ENCODE measurements at regions not wholly inside any gene's neighbourhood (a gene's known extent, or its start where the extent isn't known, plus 50 kb on each side); places are given as distances from the start of the nearest gene placed in this dataset.
"Not testable (repeated sequence)": the region's sequence is repeated elsewhere in the genome, so short reads cannot be mapped to it uniquely, and the experiment has no call there.

DNA sequence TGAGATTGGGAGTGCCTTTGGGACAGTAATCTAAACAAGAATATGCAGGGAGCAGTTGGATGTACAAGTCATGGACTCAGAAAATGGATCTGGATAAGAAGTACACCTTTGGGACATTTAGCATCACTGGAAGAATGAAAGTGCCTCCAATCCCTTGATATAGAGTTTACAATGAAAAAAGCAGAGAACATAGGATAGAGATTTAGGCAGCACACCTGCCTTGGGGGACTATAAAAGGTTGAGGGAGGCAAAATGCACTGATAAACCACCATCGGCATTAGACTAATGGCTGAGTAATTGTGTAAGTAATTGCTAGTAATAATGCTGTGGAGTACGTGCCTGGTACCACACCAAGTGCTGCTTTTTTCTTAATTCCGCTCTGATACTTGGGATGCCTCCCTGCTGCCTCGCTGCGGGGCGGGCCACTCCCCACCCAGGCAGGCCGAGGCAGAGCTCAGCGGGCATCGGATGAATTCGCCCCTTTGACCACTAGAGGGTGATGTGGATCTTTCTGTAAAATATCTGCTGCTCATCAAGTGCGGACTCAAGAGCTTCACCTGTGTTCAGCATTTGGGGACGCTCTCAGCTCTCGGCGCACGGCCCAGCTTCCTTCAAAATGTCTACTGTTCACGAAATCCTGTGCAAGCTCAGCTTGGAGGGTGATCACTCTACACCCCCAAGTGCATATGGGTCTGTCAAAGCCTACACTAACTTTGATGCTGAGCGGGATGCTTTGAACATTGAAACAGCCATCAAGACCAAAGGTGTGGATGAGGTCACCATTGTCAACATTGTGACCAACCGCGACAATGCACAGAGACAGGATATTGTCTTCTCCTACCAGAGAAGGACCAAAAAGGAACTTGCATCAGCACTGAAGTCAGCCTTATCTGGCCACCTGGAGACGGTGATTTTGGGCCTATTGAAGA, 99.9 kb downstream of the ANKRD18B start:
- H3K4me3 ChIP-seq (ENCODE audit: control insufficient read depth, low read depth, low read length), result no peak overlapping the region

DNA sequence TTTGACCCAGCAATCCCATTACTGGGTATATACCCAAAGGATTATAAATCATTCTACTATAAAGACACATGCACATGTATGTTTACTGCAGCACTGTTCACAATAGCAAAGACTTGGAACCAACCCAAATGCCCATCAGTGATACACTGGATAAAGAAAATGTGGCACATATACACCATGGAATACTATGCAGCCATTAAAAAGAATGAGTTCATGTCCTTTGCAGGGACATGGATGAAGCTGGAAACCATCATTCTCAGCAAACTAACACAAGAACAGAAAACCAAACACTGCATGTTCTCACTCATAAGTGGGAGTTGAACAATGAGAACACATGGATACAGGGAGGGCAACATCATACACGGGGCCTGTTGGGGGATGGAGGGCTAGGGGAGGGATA, 104.3 kb downstream of the ANKRD18B start:
- DNase-seq (ENCODE audit: low read depth); H3K4me3 ChIP-seq (ENCODE audit: control insufficient read depth, low read depth, low read length): not testable (repeated sequence)

More for the DNA sequence above, 99.9 kb downstream of the ANKRD18B start:
- peak; percentile 69 for DNase-seq (ENCODE audit: low read depth)
- TF ChIP-seq, protein P1, sequence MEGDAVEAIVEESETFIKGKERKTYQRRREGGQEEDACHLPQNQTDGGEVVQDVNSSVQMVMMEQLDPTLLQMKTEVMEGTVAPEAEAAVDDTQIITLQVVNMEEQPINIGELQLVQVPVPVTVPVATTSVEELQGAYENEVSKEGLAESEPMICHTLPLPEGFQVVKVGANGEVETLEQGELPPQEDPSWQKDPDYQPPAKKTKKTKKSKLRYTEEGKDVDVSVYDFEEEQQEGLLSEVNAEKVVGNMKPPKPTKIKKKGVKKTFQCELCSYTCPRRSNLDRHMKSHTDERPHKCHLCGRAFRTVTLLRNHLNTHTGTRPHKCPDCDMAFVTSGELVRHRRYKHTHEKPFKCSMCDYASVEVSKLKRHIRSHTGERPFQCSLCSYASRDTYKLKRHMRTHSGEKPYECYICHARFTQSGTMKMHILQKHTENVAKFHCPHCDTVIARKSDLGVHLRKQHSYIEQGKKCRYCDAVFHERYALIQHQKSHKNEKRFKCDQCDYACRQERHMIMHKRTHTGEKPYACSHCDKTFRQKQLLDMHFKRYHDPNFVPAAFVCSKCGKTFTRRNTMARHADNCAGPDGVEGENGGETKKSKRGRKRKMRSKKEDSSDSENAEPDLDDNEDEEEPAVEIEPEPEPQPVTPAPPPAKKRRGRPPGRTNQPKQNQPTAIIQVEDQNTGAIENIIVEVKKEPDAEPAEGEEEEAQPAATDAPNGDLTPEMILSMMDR (conservative IDR thresholded peaks at IDR 0.05; ENCODE audit: control insufficient read depth, insufficient read depth, low read depth, low read length), result peak; percentile 69

DNA sequence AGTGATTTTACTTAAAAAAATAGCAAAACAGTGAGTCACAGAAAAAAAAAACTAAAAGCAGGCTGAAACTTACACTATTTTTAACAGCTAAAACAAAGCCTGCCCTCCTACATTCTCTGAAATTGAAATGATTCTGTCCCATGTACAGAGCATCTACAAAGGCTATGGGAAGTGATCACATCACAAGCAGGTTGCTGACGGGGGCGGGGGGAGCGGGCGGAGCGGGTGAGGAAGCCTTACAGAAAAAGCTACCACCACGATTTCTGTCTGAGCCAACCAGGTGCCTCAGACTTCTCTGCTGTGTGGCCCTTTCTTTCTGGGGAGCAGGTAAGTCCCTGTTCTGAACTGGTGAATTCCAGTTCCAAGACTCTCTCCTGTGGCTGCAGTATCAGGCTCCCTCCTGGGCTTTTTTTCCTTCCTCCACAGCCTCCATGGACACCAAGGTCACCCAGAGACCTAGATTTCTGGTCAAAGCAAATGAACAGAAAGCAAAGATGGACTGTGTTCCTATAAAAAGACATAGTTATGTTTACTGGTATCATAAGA, 104.9 kb downstream of the ANKRD18B start:
- DNase-seq (ENCODE audit: low read depth), result no peak

DNA sequence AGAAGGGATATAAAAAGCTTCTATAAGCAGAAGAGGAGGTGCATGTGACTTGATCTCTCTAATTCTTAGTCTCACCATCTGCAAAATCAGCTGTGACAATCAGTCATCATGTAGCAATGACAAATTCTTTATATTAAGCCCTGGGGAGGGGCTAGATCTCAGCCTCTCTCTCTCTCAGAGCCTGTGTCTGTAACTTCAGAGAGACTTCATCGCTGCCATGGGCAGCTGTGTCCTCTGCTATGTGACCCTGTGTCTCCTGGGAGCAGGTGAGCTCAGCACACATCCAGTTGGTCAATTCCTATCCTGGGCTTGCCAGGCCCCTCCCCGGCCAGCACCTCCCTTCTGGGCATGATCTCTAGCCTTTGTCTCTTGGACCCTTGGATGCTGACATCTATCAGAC, 109.6 kb downstream of the ANKRD18B start:
- DNase-seq (ENCODE audit: low read depth), result no peak
- TF ChIP-seq, protein P1 (conservative IDR thresholded peaks at IDR 0.05; ENCODE audit: control insufficient read depth, insufficient read depth, low read depth, low read length), result no peak
- no peak overlapping the region for H3K4me3 ChIP-seq (ENCODE audit: control insufficient read depth, low read depth, low read length)

More for the DNA sequence above, 104.9 kb downstream of the ANKRD18B start:
- no peak overlapping the region for H3K4me3 ChIP-seq (ENCODE audit: control insufficient read depth, low read depth, low read length)
- TF ChIP-seq, protein P1 (conservative IDR thresholded peaks at IDR 0.05; ENCODE audit: control insufficient read depth, insufficient read depth, low read depth, low read length), result no peak

DNA sequence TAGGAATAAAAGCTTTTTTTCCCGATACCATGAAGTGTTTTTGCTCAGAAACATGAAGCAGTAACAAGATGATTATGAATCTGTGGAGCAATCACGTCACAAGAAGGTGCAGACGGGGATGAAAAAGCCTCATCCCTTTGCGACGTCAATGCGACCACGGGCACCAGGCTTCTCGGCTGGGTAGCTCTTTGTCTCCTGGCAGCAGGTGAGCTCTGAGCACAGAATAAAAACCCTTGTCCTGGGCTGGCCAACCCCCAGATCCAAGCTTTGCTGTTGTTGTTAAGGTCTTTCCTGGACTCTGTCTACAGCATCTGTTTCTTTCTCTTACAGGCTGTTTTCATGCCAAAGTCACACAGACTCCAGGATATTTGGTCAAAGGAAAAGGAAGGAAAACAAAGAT, 113.8 kb downstream of the ANKRD18B start:
- TF ChIP-seq, protein P1 (conservative IDR thresholded peaks at IDR 0.05; ENCODE audit: control insufficient read depth, insufficient read depth, low read depth, low read length), result no peak
- DNase-seq (ENCODE audit: low read depth), result no peak
- H3K4me3 ChIP-seq (ENCODE audit: control insufficient read depth, low read depth, low read length), result no peak overlapping the region

GRCh38 chr9:33638391-33638915, 114.4 kb downstream of the ANKRD18B start:
- TF ChIP-seq, protein P1 (conservative IDR thresholded peaks at IDR 0.05; ENCODE audit: control insufficient read depth, insufficient read depth, low read depth, low read length), result no peak
- no peak overlapping the region for H3K4me3 ChIP-seq (ENCODE audit: control insufficient read depth, low read depth, low read length)
- no peak for DNase-seq (ENCODE audit: low read depth)

- TF ChIP-seq, protein P1 (conservative IDR thresholded peaks at IDR 0.05; ENCODE audit: control insufficient read depth, insufficient read depth, low read depth, low read length), result no peak
- DNase-seq (ENCODE audit: low read depth), result no peak
- H3K4me3 ChIP-seq (ENCODE audit: control insufficient read depth, low read depth, low read length), result no peak overlapping the region
Measured at GRCh38 chr9:33645706-33646105, 121.7 kb downstream of the ANKRD18B start.
